ENCODE measurements at regions not wholly inside any gene's neighbourhood (a gene's known extent, or its start where the extent isn't known, plus 50 kb on each side); places are given as distances from the start of the nearest gene placed in this dataset.

GRCh38 chr3:124303305-124303910 lies 311.5 kb upstream of the ROPN1 start:
- DNase-seq (ENCODE audit: low spot score in 2 of 2), result no peak
- Histone ChIP-seq H3K4me3 (no peak overlapping the region), H3K36me3 (no peaks in the 10 kb centered on the region), H3K4me1 (no peaks in the 10 kb centered on the region), H3K9me3 (peaks cover 0 to 32% (median 0%) of the 10 kb centered on the region in 4 donors), H3K27ac (no peak overlapping the region), H3K27me3 (no peaks in the 10 kb centered on the region)
- no peak for TF ChIP-seq CTCF (IDR thresholded peaks at IDR 0.05)
- no peak for TF ChIP-seq EP300 (IDR thresholded peaks at IDR 0.05)
- no peak for TF ChIP-seq POLR2A (IDR thresholded peaks at IDR 0.05)
- 95% methylated on average over 5 of the region's 5 CpGs for WGBS, 2 donors

DNA sequence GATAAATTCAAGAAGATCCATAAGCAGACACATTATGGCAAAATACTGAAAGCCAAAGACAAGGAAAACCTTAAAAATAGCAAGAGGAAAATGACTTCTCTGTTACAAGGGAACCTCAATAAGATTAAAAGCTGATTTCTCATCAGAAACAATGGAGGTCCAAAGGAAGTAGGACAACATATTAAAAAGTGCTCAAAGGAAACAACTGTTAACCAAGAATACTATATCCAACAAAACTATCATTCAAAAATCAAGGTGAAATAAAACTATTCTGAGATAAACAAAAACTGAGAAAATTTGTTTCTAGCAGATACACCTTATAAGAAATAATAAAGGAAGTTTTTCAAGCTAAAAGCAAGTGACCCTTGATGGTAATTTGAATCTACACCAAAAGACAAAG lies 314.7 kb upstream of the ROPN1 start:
- TF ChIP-seq EP300 (IDR thresholded peaks at IDR 0.05) (no peak), CTCF (IDR thresholded peaks at IDR 0.05) (no peak), POLR2A (IDR thresholded peaks at IDR 0.05) (no peak)
- H3K4me3 ChIP-seq, result no peak overlapping the region
- H3K4me1 ChIP-seq, result no peaks in the 10 kb centered on the region
- no peak overlapping the region for H3K27ac ChIP-seq
- peaks cover 0 to 32% (median 0%) of the 10 kb centered on the region in 4 donors for H3K9me3 ChIP-seq
- H3K27me3 ChIP-seq, result no peaks in the 10 kb centered on the region
- H3K36me3 ChIP-seq, result no peaks in the 10 kb centered on the region
- no peak for DNase-seq (ENCODE audit: low spot score in 2 of 2)

GRCh38 chr3:124313621-124314020 lies 321.7 kb upstream of the ROPN1 start:
- no peak for DNase-seq (ENCODE audit: low spot score in 2 of 2)
- no peaks in the 10 kb centered on the region for H3K36me3 ChIP-seq
- no peaks in the 10 kb centered on the region for H3K4me1 ChIP-seq
- H3K9me3 ChIP-seq, result no peaks in the 10 kb centered on the region
- no peak overlapping the region for H3K4me3 ChIP-seq
- no peak overlapping the region for H3K27ac ChIP-seq
- no peaks in the 10 kb centered on the region for H3K27me3 ChIP-seq
- no peak for TF ChIP-seq EP300 (IDR thresholded peaks at IDR 0.05)
- no peak for TF ChIP-seq POLR2A (IDR thresholded peaks at IDR 0.05)
- no peak for TF ChIP-seq CTCF (IDR thresholded peaks at IDR 0.05)
- WGBS, 2 donors, result 92 to 94% methylated on average over 3 of the region's 3 CpGs

GRCh38 chr3:124315215-124316033 lies 323.5 kb upstream of the ROPN1 start:
- Histone ChIP-seq H3K4me3 (no peak overlapping the region), H3K4me1 (no peaks in the 10 kb centered on the region), H3K36me3 (no peaks in the 10 kb centered on the region), H3K9me3 (no peaks in the 10 kb centered on the region), H3K27ac (no peak overlapping the region), H3K27me3 (no peaks in the 10 kb centered on the region)
- TF ChIP-seq EP300 (IDR thresholded peaks at IDR 0.05) (no peak), CTCF (IDR thresholded peaks at IDR 0.05) (no peak), POLR2A (IDR thresholded peaks at IDR 0.05) (no peak)
- 74 to 76% methylated on average over 9 of the region's 9 CpGs for WGBS, 2 donors
- no peak for DNase-seq (ENCODE audit: low spot score in 2 of 2)

GRCh38 chr3:124316034-124316287 lies 324.0 kb upstream of the ROPN1 start:
- Histone ChIP-seq H3K27ac (no peak overlapping the region), H3K36me3 (no peaks in the 10 kb centered on the region), H3K27me3 (no peaks in the 10 kb centered on the region), H3K9me3 (no peaks in the 10 kb centered on the region), H3K4me1 (no peaks in the 10 kb centered on the region), H3K4me3 (no peak overlapping the region)
- 83 to 94% methylated on average over 5 of the region's 5 CpGs for WGBS, 2 donors
- no peak for DNase-seq (ENCODE audit: low spot score in 2 of 2)
- no peak for TF ChIP-seq CTCF (IDR thresholded peaks at IDR 0.05)
